ENCODE measurements at regions not wholly inside any gene's neighbourhood (a gene's known extent, or its start where the extent isn't known, plus 50 kb on each side); places are given as distances from the start of the nearest gene placed in this dataset.

DNA sequence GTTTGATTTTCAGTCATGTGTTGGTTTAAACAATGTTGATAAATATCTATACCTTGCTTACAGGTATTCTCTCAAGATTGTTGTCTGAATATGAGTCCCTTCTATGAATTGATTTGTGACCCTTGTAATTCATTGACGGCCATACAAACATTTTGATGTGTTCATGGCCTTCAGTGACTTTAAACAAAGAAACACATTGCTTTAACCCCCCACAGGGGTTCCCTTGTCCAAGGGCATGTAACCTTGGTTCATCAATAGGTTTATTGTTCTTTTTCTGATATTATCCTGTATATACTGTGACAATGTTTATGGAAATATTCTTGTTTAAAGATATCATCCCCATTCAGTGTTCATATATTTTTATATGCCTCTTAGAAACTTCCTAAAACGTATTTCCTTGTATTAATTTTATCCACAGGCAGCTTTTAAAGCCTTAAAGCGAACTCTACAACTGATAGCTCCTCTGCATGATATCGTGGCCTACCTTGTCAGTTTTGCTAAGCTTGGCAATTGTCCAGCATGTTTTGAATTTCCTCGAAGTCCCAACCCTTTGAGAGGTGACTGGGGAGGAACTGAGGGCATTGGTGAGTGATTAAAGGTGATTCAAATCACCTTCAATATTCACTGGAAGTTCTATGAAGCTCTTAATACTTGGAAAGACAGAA is 87.0 kb downstream of the CD164 start:
- no peak for DNase-seq (ENCODE audit: low read depth)

DNA sequence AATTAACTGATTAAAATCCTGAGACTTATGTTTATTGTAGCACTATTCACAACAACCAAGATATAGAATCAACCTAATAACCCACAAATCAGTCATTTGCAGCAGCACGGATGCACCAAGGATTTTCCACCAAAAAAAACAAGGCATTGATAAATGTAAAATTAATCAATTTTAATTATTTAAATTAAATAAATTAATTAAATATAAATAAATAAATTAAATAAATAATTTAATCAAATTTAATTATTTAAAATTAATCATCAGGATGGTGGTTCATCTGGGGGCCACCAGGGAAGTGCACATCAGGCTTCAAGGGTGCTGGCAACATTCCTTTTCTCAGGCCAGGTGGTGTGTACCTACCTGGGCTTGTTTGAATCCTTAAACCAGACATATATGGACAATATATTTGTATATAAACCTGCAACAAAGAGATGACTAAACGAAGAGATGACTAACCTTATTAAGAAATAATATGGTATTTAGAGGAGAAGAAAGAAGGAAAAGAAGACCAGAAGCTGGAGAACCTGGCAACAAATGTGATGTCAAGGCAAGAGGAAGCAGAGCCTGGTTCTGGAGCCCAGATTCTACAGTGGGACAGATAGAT is 89.2 kb downstream of the CD164 start:
- no peak for DNase-seq (ENCODE audit: low read depth)

DNA sequence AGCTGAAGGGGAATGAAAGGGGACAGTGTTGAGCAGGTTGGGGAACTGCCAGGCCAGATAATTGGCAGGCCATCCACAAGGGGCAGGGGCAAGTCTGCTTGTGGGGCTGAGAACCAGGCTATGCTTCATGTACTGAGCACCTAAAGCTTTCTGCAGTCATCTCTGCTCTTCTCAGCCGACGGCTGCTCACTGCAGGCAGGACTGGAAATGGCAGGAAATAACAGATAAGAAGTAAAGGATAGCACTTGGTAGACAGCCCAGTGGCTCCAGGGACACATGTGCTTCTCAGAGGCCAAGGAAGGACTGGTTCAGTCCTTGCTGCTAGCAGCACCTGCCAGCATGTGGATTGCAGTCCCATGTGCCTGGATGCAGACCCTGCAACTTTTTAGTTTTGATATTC is 89.8 kb downstream of the CD164 start:
- peak; percentile 30 for DNase-seq (ENCODE audit: low read depth)

DNA sequence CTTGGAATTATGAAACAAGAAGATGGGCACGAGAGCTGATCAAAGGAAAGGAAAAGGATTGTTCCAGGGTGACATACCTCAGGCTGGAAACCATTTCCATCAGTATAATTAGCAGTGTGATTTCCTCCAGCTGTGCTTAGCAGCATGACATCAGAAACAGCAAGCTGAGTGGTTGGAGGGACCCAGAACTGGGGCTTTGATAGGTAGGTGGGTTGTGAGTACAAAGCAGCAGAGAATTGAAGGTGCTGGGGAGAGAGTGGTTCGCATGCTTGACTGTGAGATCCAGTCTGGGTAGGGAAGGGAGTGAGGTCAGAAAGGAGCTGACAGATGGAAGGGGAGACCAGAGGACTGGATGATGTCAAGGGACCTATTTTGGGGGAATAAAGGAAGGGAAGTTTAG is 90.4 kb downstream of the CD164 start:
- no peak for DNase-seq (ENCODE audit: low read depth)

DNA sequence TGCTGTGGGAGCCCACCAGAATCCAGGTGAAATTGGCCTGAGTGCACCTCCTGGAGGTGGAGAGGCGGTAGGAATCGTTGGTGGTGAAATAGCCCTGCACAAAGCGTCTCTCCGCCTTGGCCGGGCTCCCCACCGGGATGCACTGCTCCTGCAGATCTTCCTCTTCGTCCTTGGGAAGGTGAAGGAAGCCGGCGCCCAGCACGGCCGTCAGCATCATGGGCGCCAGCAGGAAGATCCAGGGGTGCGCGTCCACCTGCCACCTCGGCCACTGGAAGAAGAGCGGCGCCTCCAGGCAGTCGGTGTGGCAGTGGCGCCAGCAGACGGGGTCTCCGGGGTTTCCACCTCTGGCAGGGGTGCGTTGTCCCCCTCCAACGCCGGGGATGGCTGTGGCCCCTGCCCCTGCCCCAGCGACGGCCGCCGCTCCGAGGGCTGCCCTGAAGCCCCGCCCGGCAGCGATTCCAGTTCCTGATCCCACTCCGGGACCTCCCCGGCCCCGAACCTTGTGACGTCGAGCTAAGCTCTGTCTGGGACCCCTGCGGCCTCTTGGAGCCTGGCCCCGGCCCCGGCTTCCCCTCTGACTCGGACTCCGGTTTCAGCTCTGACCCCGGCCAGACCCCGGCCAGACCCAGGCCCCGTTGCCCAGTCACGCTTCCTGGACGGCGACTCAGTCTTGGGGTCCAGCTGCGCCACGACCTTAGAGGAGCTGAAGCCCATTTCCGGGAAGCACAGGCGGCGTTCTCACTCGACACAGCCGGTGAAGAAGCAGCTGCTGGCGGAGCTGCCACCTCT is 91.9 kb downstream of the CD164 start:
- no peak for DNase-seq (ENCODE audit: low read depth)

DNA sequence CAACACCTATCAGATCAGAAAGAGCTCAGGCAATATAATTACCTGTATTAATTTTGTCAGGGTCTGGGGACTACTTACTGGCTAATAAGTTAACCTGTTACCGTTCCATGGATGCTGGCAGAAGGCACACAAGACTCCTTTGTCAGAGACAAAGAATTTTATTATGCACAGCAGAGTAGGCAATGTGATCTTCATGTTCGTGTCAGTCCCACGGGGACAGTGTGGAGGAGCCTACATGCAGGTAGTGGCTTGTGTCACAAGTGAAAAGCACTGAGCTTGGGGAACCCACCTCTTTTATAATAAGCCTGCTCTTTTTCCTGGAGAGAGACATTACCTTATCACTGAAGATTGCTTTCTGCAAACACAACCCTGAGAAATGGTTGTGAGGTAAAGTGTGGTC is 96.9 kb downstream of the CD164 start:
- no peak for DNase-seq (ENCODE audit: low read depth)

DNA sequence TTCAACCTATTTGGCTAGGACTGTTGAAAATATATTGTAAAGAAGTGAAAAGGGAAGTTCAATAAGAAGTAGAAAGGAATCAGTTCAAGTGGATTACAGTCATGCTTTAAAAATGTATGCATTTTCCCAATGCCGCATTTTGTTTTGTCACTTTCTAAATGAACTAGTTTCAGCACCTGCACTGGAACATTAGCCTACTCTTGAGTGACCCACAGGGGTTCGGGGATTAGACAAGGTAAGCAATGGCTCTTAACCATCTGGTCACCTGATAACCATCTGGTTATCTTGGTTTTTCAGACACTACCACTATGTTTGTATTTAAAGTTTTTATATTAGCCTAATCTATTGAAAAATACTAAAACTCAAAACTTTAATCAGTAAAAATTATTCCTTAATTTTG is 97.6 kb downstream of the CD164 start:
- no peak for DNase-seq (ENCODE audit: low read depth)

DNA sequence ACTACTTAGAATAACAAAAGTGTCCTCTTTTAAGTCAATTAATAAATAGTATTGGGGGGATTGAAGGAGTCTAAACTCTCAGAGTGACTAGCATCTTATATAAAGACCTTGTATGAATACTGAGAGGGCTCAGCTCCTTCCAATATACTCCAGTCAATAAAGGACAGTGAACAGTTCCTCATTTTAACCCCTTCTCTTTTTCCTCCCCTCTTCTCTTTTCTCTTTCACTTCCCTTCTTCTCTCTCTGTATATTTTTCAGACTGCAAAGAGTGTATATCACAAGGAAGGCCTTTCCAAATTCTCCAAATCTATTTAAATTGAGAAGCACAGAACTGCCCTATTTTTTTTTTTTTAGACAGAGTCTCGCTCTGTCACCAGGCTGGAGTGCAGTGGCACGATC is 99.5 kb downstream of the CD164 start:
- DNase-seq (ENCODE audit: low read depth): no peak

DNA sequence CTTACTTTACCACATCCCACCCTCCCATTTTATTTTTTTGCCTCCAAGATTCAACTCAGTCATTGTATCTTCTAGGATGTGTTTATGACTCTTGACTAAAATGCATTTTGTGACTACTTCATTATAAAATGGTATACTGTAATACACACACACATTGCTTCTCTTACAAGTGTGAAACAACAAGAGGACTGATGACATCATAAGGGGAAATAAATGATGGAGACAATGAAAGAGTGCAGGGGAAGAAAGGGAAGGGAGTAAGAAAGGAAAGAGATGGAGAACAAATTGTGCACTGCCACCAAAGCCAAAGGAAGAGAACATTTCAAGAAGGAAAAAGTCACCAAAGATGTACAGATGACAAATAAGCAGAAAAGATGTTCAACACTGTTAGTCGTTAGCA is 102.6 kb downstream of the CD164 start:
- no peak for DNase-seq (ENCODE audit: low read depth)

DNA sequence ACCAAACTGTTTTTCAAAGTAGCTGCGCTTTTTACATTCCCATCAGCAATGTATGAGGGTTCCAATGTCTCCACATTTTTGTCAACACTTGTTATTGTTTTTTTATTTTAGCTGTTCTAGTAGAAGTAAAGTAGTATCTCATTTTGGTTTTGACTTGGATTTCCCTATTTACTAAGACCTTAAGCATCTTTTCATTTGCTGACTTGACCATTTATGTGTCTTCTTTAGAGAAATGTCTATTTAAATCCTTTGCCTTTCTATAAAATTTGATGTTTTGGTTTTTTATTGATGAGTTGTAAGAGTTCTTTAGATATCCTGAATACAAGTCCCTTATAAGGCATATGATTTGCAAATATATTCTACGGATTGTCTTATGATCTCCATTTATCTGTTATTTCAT is 110.6 kb downstream of the CD164 start:
- DNase-seq (ENCODE audit: low read depth): no peak

DNA sequence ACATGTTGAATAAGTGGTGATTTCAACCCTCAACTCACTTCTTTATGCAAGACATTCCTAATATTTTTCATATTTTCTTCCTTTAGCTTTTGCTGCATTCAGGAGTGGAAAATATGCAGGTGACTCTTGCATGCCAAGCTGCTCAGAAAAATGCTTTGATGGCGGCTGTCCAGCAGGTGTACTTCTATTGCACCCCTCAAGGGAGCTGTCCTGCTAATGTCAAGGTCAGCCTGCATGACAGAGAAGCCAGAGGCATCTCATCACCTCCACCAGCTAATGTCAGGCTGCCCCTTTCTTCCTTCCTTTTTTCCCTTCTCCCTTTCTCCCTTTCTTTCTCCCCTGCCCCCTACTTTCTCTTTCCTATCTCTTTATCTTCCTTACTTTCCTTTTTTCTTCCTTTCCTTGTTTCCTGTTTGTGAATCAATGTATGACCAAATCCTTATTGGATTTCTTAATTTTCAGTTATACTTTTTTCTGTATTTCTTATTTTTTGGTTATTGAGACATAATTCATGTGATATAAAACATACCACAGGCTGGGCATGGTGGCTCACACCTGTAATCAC is 112.2 kb downstream of the CD164 start:
- no peak for DNase-seq (ENCODE audit: low read depth)

DNA sequence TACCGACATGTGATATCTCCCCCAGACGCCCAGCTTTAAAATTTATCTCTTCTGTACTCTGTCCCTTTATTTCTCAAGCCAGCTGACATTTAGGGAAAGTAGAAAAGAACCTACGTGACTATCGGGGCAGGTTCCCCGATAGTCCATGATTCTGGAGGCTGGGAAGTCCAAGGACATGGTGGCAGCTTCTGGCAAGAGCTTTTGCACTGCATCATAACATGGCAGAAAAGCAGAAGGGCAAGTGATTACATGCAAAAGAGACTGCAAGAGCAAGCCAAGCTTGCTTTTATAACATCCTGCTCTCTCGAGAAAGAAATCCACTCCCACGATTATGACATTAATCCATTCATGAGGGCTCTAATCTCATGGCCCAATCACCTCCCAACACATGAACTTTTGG is 113.2 kb downstream of the CD164 start:
- DNase-seq (ENCODE audit: low read depth): no peak

DNA sequence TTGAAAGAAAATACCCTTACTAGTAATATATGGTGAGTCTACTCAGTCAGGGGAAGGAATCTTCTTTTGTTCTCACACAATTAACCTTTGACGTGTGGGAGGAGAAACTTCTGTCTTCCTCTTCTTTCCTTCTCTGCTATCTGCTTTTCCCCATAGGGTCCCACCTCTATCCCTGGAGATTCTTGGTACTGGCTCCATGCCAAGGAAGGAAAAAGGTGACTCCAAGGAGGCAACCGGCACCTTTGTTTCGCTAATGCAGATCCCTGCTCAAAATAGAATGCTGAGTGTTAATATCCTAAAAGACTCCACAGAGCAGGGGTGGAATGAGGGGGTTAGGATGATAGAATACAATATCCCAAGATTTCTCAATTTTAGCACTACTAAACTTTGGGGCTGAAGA is 116.7 kb downstream of the CD164 start:
- DNase-seq (ENCODE audit: low read depth): no peak

DNA sequence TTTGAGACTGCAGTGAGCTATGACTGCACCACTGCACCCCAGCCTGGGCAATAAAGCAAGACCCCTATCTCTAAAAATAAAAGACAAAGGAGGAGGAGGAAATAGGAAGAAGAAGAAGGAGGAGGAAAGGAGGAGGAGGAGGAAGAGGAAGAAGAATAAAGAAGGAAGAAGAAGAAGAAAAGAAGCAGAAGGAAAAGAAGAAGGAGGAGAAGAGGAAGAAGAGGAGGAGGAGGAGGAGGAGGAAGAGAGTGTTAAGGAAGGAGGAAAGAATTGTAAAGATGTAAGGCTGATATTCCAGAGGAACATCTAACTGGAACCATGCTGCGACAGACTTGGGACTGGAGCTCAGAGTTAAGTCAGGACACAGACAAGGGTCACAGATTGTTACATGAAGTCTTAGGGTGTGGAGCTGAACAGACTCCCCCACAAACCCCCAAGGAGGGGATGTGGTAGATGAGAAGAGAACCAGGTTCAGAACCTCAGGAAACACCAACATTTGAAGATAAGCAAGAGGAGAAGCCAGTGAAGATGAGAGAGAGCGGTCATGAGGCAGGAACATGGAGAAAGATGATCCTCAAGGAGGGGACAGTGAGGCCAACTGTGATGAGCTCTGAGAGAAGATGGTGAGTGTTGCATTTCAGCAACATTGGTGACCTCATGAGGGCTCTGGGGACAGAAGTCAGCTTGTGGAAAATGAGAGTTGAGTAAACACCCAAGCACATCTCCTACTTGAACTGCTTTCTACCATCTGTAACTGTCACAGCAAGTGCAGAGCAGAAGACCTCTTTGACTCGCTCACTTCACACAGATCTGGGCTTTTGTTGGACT is 118.2 kb downstream of the CD164 start:
- no peak for DNase-seq (ENCODE audit: low read depth)

DNA sequence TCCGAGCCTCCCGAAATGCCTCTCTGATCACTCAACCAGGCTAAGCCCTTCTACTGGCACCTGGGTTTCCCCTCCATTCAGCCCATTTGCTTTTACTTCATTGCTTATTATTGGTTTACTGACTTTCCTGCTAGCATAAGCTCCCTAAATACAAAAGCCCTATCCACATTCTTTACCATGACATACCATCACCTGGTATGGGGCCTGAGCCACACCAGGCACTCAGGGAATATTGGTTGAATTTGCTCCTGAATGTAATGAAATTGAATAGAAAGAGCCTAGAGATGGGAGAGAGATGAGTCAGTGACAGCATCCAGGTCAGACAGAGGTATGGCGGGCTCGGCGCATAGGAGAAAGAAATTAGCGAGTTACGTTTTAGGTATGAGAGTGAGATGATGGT is 120.0 kb downstream of the CD164 start:
- no peak for DNase-seq (ENCODE audit: low read depth)

DNA sequence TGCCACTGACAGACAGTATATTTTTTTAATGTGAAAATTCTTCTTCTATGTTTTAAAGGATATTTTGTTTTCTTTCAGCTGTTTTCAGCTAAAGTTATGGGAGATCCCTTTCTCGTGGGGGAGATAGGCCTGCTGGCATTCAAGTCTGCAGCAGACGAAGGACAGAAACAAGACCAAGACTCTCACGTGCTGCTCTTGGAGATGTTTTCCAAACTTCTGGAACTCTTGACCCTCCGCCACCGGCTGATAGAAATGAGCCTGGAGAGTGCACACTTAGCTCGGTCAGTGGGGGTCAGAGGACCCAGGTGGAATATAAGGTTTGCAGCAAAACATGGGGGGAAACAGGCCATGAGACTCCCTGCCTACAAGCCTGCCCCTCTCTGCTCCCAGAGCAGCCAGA is 120.5 kb downstream of the CD164 start:
- no peak for DNase-seq (ENCODE audit: low read depth)

DNA sequence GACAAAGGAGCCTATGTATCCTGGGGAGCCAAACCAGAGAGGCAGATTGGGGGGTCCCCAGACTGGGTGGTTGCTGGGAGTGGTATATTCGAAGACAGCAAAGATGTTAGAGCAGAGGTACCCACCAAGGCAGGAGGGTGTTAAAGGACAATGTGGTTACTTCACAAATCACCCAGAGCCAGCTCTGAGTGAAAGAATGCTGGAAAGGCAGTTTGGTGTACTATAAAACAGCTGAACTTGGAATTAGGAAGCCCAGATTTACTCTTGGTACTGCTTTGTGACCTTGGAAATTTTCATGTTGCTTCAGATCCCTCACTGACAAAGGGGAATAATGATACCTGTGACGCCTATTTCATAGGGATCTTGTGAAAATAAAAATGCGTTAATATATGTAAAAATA is 121.6 kb downstream of the CD164 start:
- DNase-seq (ENCODE audit: low read depth): no peak

DNA sequence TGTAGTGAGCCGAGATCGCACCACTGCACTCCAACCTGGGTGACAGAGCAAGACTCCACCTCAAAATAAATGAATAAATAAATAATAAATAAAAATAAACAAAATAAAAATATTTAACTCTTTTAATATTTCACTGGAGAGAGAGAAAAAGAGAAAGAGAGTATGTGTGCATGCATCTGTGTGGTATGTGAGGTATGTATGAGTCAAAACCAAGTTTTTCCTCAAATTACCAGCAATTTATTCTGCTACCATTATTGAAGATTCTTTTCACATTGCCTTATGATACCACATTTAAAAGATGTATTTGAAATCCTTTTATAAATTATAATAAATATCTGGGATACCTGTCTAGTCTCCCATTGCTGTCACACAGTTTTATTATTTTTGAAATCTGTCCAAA is 122.1 kb downstream of the CD164 start:
- DNase-seq (ENCODE audit: low read depth): no peak

DNA sequence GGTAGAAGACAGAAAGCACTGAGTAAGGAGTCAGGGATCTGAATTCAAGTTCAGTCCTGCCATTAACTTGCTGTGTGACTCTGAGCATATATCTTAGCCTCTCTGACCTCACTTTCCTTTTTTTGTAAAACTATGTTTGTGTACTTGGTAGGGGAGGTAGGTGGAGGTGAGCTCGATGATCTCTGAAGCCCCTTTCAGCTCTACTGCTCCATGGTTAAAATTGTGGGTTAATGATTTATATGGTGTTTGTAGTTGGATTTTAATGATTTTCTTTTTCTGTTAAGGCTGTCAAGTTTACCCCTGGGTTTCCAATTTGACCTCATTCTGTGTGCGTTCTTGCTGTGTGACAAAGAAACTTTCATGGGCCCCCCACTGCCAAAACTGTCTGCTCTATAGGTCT is 124.1 kb downstream of the CD164 start:
- DNase-seq (ENCODE audit: low read depth): no peak

DNA sequence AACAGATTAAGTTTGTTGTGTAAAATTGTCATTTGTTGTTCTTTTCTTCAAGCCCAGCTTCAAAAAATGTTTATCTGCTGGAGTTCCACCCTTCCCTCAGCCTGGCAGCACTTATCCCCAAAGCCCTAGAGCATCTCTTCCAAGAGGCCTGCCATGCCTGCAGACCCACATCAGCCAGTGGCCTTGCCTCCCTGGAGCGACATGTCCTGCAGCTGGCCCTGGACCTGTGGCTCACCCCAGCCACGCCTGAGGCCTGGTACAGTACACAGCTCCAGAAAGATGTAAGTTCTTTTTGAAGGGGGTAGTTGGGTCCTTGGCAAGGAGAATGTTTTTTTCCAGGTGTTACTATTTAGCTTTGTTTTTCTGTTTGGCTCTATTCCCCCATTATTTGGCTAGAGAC is 124.8 kb downstream of the CD164 start:
- DNase-seq (ENCODE audit: low read depth): no peak

DNA sequence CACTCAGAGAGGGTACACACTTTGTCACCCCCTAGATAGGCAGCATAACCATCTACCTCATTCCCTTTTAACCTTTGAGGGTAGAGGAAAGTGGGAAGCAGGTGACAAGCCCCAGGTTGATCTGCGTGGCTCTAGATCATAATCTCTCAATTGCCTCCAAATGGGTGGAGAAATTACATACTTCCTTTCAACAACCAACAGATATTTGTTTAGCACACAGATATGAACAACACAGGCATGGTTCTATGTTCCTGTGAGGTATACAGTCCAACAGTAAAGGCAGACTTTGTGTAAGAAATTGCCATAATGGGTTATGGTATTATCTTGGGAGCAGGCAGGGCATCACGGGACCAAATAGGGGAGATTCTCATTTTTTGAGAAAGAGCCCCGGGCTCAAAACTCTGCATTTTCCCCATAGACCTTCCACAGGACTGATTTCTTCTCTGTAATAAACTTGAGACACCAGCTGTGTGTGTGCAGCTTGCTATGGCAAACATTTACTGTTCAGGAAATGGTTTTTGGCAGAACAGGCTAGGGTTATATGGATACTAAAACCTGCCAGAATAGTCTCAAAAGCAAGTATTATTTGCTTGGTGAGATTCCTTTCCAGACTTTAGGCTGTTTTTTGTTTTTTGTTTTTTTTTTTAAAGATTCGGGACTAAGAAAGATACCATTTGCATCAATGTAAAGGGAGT is 126.2 kb downstream of the CD164 start:
- no peak for DNase-seq (ENCODE audit: low read depth)

DNA sequence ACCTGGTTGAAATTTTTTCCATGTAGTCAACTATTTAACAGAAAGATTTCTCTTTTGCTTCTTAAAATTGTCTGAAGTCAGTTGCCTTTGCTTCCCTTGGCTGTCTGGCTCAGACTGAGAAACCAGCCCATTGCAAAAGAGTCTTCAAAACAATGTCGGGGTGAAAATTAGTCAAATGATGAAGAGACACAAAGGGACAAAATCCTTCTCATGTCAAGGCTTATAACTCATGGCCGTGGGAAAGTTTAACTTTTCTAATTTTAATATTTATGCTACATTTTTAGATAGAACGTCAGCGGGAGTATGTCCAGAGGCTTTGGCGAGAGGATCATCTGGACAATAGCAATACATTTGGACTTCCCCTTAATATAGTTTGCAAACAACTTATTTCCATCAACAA is 127.2 kb downstream of the CD164 start:
- DNase-seq (ENCODE audit: low read depth): no peak

Data from RPMI7951 (cell line).